ENCODE measurements at regions not wholly inside any gene's neighbourhood (a gene's known extent, or its start where the extent isn't known, plus 50 kb on each side); places are given as distances from the start of the nearest gene placed in this dataset.

DNA sequence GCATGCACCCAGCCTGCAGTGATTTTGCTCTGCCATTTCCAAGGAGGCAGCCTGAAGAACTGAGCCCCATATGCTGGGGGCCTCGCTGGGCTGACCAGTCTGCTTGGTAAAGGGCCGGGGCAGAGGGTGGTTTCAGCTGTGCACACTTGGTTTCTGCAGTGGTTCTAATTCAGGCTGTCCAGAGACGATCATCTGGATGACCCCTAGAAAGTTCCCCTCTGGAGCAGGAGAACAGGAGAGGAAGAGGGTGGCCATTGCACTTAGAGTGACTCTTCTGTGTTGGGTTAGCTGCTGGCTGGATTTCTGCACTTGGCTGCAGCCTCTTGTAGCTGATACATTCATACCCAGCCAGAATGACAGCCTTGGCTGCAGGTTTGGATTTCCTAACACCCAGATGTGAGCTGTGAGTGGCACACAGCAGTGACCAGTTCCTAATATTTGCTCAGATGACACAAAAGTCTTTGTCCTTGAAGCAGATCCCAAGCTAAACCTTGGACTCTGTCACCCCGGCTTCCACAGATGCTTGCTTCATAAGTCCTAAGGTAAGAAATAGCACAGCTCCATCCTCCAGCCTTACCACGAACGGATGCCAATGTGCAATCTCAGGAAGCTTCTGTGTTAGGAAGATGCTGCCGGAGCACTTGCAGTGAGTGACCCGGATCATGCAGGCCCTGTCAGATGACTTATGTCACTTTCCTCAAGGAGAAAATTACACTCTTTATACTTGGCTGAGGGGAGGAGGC, 105.6 kb downstream of the HNRNPLL start (continued):
- TF ChIP-seq ZNF142 (CRISPR knock-in tag; IDR thresholded peaks at IDR 0.05) (0 out of 2 replicates have a peak, but pooled peaks have one; percentile 14), ZNF556 (CRISPR knock-in tag; IDR thresholded peaks at IDR 0.05; ENCODE audit: borderline replicate concordance) (peak; percentile 11; the same call in 1 of the 2 replicates), FOXO4 (CRISPR knock-in tag; conservative IDR thresholded peaks at IDR 0.05) (no peak), CBX2 (IDR thresholded peaks at IDR 0.05; ENCODE audit: low read depth, low read length) (no peak), CBX2 (CRISPR knock-in tag; IDR thresholded peaks at IDR 0.05; ENCODE audit: low read depth) (no peak), SAFB2 (CRISPR knock-in tag; IDR thresholded peaks at IDR 0.05; ENCODE audit: borderline replicate concordance, low read depth) (0 out of 2 replicates have a peak, but pooled peaks have one; percentile 58), RXRB (CRISPR knock-in tag; IDR thresholded peaks at IDR 0.05; ENCODE audit: borderline replicate concordance) (peak; percentile 68), MAF1 (CRISPR knock-in tag; IDR thresholded peaks at IDR 0.05; ENCODE audit: borderline replicate concordance) (no peak), SRY (CRISPR knock-in tag; IDR thresholded peaks at IDR 0.05) (no peak), EEA1 (CRISPR knock-in tag; IDR thresholded peaks at IDR 0.05; ENCODE audit: borderline replicate concordance) (no peak), MEIS1 (CRISPR knock-in tag; IDR thresholded peaks at IDR 0.05; ENCODE audit: borderline replicate concordance) (peak; percentile 77; the same call in 1 of the 2 replicates), NKX3-1 (CRISPR knock-in tag; IDR thresholded peaks at IDR 0.05) (no peak), ZNF652 (CRISPR knock-in tag; IDR thresholded peaks at IDR 0.05; ENCODE audit: borderline replicate concordance, low read depth) (no peak), BHLHE40 (IDR thresholded peaks at IDR 0.05; ENCODE audit: low read length) (peak; percentile 43; the same call in 1 of the 2 replicates), ATF7-NPFF (CRISPR knock-in tag; IDR thresholded peaks at IDR 0.05; ENCODE audit: low read depth) (no peak), KDM4B (CRISPR knock-in tag; IDR thresholded peaks at IDR 0.05) (no peak; the same call in 1 of the 2 replicates), NFKB2 (CRISPR knock-in tag; IDR thresholded peaks at IDR 0.05; ENCODE audit: borderline replicate concordance) (no peak)
- TF ChIP-seq, protein P1, sequence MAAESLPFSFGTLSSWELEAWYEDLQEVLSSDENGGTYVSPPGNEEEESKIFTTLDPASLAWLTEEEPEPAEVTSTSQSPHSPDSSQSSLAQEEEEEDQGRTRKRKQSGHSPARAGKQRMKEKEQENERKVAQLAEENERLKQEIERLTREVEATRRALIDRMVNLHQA (CRISPR knock-in tag; IDR thresholded peaks at IDR 0.05), result no peak
- TF ChIP-seq, protein P2, sequence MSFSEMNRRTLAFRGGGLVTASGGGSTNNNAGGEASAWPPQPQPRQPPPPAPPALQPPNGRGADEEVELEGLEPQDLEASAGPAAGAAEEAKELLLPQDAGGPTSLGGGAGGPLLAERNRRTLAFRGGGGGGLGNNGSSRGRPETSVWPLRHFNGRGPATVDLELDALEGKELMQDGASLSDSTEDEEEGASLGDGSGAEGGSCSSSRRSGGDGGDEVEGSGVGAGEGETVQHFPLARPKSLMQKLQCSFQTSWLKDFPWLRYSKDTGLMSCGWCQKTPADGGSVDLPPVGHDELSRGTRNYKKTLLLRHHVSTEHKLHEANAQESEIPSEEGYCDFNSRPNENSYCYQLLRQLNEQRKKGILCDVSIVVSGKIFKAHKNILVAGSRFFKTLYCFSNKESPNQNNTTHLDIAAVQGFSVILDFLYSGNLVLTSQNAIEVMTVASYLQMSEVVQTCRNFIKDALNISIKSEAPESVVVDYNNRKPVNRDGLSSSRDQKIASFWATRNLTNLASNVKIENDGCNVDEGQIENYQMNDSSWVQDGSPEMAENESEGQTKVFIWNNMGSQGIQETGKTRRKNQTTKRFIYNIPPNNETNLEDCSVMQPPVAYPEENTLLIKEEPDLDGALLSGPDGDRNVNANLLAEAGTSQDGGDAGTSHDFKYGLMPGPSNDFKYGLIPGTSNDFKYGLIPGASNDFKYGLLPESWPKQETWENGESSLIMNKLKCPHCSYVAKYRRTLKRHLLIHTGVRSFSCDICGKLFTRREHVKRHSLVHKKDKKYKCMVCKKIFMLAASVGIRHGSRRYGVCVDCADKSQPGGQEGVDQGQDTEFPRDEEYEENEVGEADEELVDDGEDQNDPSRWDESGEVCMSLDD (CRISPR knock-in tag; IDR thresholded peaks at IDR 0.05; ENCODE audit: borderline replicate concordance), result no peak
